PC-3 (cell line): ENCODE measurements at regions not wholly inside any gene's neighbourhood (a gene's known extent, or its start where the extent isn't known, plus 50 kb on each side); places are given as distances from the start of the nearest gene placed in this dataset.

ENCODE experiments used
- ATAC-seq: fragments of 200-7000 bp; cut with Tn5 transposase; 2 replicates; pipeline ENCODE4 v1.9.1; 2020; ENCODE audit warnings: mild to moderate bottlenecking, moderate library complexity
- BruUV-seq: library from RNA; stranded (reverse); fragments of 400-500 nt; replicated peaks from 2 replicates; lab custom pipeline; 2021; lab: Mats Ljungman, UMichigan
- CTCF ChIA-PET: fragments of 300-600 bp; sonication (Branson Sonifier 250); formaldehyde crosslinking; loops from one replicate; lab custom pipeline; 2022; ENCODE audit warnings: antibody characterized with exemption; lab: Charles Lee
- POLR2A ChIA-PET: fragments of 300-600 bp; sonication (Branson Sonifier 250); formaldehyde crosslinking; loops from one replicate; lab custom pipeline; 2022; ENCODE audit warnings: antibody characterized with exemption; ENCODE audit not compliant: unreplicated experiment; lab: Charles Lee
- DNase-seq: peaks from one replicate; pipeline ENCODE4 v3.0.0-alpha.2; 2015
- H2AFZ ChIP-seq: fragments of 300-600 bp; sonication (generic); 2 replicates; pipeline ENCODE4 v1.6.0; 2016; ENCODE audit warnings: antibody characterized with exemption, low read length
- H3F3A ChIP-seq: fragments of 300-600 bp; sonication (generic); one replicate; pipeline ENCODE4 v1.6.0; 2017; ENCODE audit warnings: antibody characterized with exemption, low read length, control low read depth, mild to moderate bottlenecking; ENCODE audit not compliant: unreplicated experiment
- H3K27ac ChIP-seq: fragments of 300-600 bp; sonication (generic); 2 replicates; pipeline ENCODE4 v1.5.1; 2016; ENCODE audit warnings: mild to moderate bottlenecking, low read length
- H3K27me3 ChIP-seq: fragments of 300-600 bp; sonication (generic); 2 replicates; pipeline ENCODE4 v1.6.1; 2016; ENCODE audit warnings: low read length, mixed read lengths
- H3K36me3 ChIP-seq: fragments of 300-600 bp; sonication (generic); 2 replicates; pipeline ENCODE4 v1.6.1; 2016; ENCODE audit warnings: low read depth, mixed run types, low read length, mixed read lengths
- H3K4me1 ChIP-seq: fragments of 300-600 bp; sonication (generic); 2 replicates; pipeline ENCODE4 v1.5.1; 2016; ENCODE audit warnings: low read length; ENCODE audit not compliant: insufficient read depth
- H3K4me2 ChIP-seq: fragments of 300-600 bp; sonication (generic); 2 replicates; pipeline ENCODE4 v1.6.0; 2016; ENCODE audit warnings: low read length
- H3K4me3 ChIP-seq: fragments of 300-600 bp; sonication (generic); 2 replicates; pipeline ENCODE4 v1.5.1; 2016; ENCODE audit warnings: mild to moderate bottlenecking, low read length, mixed read lengths
- H3K79me2 ChIP-seq: fragments of 300-600 bp; sonication (generic); 2 replicates; pipeline ENCODE4 v1.6.1; 2017; ENCODE audit warnings: low read length, mixed read lengths
- H3K9ac ChIP-seq: fragments of 300-600 bp; sonication (generic); 2 replicates; pipeline ENCODE4 v1.6.0; 2016; ENCODE audit warnings: mild to moderate bottlenecking, low read length
- H3K9me2 ChIP-seq: fragments of 300-600 bp; sonication (generic); replicated peaks from 2 replicates; pipeline ENCODE4 v1.6.1; 2016; ENCODE audit warnings: mixed run types, low read length, mixed read lengths
- H3K9me3 ChIP-seq: fragments of 300-600 bp; sonication (generic); 2 replicates; pipeline ENCODE4 v1.6.1; 2016; ENCODE audit warnings: low read length, mixed read lengths
- H4K20me1 ChIP-seq: fragments of 300-600 bp; sonication (generic); 2 replicates; pipeline ENCODE4 v1.6.1; 2016; ENCODE audit warnings: low read length, mixed read lengths
- EZH2 ChIP-seq: fragments of 300-600 bp; sonication (generic); IDR thresholded peaks from one replicate; pipeline ENCODE4 v1.6.1; 2017; ENCODE audit warnings: antibody characterized with exemption, mild to moderate bottlenecking, low read length; ENCODE audit not compliant: unreplicated experiment
- EZH2phosphoT487 ChIP-seq: fragments of 300-600 bp; sonication (generic); IDR thresholded peaks from 2 replicates; pipeline ENCODE4 v1.6.1; 2018; ENCODE audit warnings: mild to moderate bottlenecking, antibody characterized with exemption, low read length, borderline replicate concordance
- intact Hi-C: fragments of 100-400 bp; cut with micrococcal nuclease; formaldehyde crosslinking; loops from 2 replicates; pipeline ENCODE4 v1.9.0; 2023
- TF ChIP-seq, protein P1 (sequence below): fragments of 300-600 bp; sonication (generic); conservative IDR thresholded peaks from 2 replicates; pipeline ENCODE4 v1.5.1; 2017; ENCODE audit warnings: antibody characterized with exemption, low read depth, mild to moderate bottlenecking, low read length

DNA sequence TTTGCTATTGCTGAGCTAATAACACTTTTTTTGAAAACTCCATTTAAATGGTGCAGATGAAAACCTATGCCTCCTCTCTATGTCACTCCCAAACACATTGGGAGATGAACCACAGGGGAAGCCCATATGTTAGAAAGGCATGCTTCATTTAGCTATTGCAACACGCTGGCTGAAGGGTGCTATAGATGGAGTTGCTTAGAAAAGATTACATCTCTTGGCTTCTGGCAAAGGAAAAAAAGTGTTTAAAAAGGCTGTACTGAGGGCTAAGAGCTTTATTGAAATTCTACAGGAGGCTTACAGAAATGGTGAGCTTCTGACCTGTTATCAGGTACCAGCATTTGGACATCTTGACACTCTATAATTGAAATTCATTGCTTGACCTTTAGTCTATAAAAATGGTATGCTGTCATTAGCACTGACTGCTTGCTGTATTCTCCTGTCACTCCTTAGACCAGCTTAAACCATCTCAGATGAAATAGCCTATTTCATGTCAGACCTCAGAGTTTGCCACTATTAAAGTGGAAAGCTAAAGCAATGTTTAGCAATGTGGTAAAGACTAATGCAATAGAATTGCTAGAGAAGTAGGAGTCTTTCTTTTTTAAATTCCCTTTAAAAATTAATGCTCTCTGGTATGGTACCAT lies 503.9 kb downstream of the CDH11 start:
- Histone ChIP-seq H3K9ac (no peak overlapping the region), H3K9me3 (no peaks in the 10 kb centered on the region), H3K36me3 (no peaks in the 10 kb centered on the region), H3K27me3 (peaks cover 21% of the 10 kb centered on the region), H3F3A (no peaks in the 10 kb centered on the region), H3K4me2 (no peak overlapping the region), H3K9me2 (no peaks in the 10 kb centered on the region), H2AFZ (no peak overlapping the region), H3K27ac (no peak overlapping the region), H3K79me2 (no peaks in the 10 kb centered on the region), H4K20me1 (no peaks in the 10 kb centered on the region), H3K4me3 (no peak overlapping the region), H3K4me1 (no peaks in the 10 kb centered on the region)
- BruUV-seq: no TSS peak
- intact Hi-C loops: no loop called here
- ChIA-PET POLR2A (no interaction called here), CTCF (no interaction called here)
- DNase-seq (no peak), ATAC-seq (no peak)
- TF ChIP-seq EZH2 (no peak), EZH2phosphoT487 (no peak)
- TF ChIP-seq, protein P1, sequence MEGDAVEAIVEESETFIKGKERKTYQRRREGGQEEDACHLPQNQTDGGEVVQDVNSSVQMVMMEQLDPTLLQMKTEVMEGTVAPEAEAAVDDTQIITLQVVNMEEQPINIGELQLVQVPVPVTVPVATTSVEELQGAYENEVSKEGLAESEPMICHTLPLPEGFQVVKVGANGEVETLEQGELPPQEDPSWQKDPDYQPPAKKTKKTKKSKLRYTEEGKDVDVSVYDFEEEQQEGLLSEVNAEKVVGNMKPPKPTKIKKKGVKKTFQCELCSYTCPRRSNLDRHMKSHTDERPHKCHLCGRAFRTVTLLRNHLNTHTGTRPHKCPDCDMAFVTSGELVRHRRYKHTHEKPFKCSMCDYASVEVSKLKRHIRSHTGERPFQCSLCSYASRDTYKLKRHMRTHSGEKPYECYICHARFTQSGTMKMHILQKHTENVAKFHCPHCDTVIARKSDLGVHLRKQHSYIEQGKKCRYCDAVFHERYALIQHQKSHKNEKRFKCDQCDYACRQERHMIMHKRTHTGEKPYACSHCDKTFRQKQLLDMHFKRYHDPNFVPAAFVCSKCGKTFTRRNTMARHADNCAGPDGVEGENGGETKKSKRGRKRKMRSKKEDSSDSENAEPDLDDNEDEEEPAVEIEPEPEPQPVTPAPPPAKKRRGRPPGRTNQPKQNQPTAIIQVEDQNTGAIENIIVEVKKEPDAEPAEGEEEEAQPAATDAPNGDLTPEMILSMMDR: no peak

DNA sequence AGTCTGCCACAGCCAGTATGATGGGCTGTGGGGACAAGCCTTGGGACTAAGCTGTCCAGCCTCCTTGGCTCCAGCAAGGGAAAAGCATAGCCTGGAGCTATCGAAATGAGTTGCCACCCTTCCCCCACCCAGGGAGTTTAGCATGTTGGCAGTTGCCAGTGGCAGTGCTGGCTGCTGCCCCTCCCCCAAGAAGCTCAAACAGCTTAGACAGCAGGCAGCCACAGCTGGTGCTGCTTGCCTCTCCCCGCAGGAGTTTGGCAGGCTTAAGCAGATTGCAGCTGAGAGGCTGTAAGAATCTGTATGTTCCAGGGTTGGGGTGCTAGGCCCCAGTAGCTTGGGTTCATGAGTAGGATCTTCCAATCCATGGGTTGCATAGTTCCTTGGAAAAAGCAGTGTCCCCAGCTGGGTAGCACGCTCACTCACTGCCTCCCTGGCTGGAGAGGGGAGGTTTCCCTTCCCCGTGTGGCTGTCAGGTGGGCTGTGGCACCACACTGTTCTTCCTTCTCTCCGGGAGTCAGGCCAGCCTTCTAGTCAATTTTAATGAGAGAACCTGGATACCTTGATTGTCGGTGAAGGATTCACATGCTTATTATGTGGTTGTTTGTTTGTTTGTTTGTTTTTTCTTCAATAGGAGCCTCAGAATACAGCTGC lies 506.1 kb downstream of the CDH11 start:
- H3K4me3 ChIP-seq: no peak overlapping the region
- H4K20me1 ChIP-seq: no peaks in the 10 kb centered on the region
- no peaks in the 10 kb centered on the region for H3F3A ChIP-seq
- no TSS peak for BruUV-seq
- no peaks in the 10 kb centered on the region for H3K36me3 ChIP-seq
- H2AFZ ChIP-seq: no peak overlapping the region
- intact Hi-C loops: no loop called here
- DNase-seq (no peak), ATAC-seq (no peak)
- ChIA-PET CTCF (no interaction called here), POLR2A (no interaction called here)
- no peaks in the 10 kb centered on the region for H3K79me2 ChIP-seq
- TF ChIP-seq EZH2phosphoT487 (no peak), EZH2 (no peak)
- TF ChIP-seq, protein P1: no peak
- no peaks in the 10 kb centered on the region for H3K9me2 ChIP-seq
- peaks cover 21% of the 10 kb centered on the region for H3K27me3 ChIP-seq
- no peaks in the 10 kb centered on the region for H3K4me1 ChIP-seq
- H3K4me2 ChIP-seq: no peak overlapping the region
- no peak overlapping the region for H3K9ac ChIP-seq
- no peaks in the 10 kb centered on the region for H3K9me3 ChIP-seq
- no peak overlapping the region for H3K27ac ChIP-seq

DNA sequence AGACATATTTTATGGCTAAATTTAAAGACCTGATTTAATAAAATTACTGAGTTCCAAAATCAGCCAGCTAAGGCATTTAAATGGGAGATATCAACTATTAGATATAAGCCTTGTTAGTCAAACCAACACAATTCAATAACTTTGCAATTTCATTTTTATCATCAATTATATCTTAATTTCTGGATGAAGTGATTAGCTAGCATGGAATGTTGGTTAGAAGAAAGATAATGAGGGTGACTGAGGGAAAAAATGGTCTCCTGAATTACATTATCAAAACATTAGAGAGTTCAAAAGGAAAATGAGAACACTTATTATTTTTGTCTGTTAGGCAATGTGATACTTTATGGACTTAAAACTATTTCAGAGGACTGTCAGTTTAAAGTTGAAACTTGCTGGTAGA lies 525.7 kb downstream of the CDH11 start:
- Histone ChIP-seq H3K4me3 (no peak overlapping the region), H4K20me1 (no peaks in the 10 kb centered on the region), H3K9me3 (no peaks in the 10 kb centered on the region), H3K9ac (no peak overlapping the region), H3K27me3 (peaks cover 12% of the 10 kb centered on the region; the same call in 1 of the 2 replicates), H2AFZ (no peak overlapping the region), H3K27ac (no peak overlapping the region), H3K4me1 (no peaks in the 10 kb centered on the region), H3K9me2 (no peaks in the 10 kb centered on the region), H3F3A (no peaks in the 10 kb centered on the region), H3K79me2 (no peaks in the 10 kb centered on the region), H3K36me3 (no peaks in the 10 kb centered on the region), H3K4me2 (no peak overlapping the region)
- TF ChIP-seq, protein P1: no peak
- TF ChIP-seq EZH2phosphoT487 (no peak), EZH2 (no peak)
- ATAC-seq (no peak), DNase-seq (no peak)
- intact Hi-C loops: no loop called here
- BruUV-seq: no TSS peak
- POLR2A ChIA-PET: no interaction called here
- CTCF ChIA-PET: no interaction called here
